ENCODE measurements at regions not wholly inside any gene's neighbourhood (a gene's known extent, or its start where the extent isn't known, plus 50 kb on each side); places are given as distances from the start of the nearest gene placed in this dataset.

DNA sequence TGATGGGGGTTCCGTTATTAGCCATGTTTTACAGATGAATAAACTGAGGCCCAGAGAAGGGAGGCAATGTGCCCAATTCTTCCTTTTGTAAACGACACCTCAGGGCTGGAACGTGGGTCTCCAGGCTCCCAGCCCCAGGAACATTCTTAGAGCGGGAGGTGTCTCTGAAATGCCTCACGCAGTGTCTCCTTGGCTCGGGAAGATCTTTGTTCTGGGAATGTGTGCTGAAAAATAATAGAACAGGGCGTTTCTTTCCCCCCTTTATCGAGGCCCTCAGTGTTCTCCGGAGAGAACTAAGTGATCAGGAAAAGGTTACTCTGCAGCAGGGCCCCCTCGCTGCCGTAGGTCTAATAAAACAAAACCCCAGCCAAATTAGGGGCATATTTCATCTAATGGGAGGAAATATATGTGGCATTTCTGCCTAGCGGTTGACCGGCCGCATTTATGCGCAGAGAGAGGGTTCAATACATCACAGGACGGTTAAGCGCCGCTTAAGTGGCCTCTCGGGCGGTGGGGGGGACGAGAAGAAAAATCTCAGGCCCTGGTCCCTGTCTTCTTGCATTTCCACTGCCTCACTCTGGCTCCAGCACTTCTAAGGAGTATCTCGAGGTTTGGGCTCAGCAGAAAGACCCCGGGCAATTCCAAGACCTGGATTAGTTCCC is 564.3 kb downstream of the MN1 start:
- H3K36me3 ChIP-seq (ENCODE audit: control insufficient read depth, insufficient read depth, low read length) = no peaks in the 10 kb centered on the region
- no peaks in the 10 kb centered on the region for H3K27me3 ChIP-seq (ENCODE audit: control insufficient read depth, insufficient read depth, low read length)
- TF ChIP-seq, protein P1, sequence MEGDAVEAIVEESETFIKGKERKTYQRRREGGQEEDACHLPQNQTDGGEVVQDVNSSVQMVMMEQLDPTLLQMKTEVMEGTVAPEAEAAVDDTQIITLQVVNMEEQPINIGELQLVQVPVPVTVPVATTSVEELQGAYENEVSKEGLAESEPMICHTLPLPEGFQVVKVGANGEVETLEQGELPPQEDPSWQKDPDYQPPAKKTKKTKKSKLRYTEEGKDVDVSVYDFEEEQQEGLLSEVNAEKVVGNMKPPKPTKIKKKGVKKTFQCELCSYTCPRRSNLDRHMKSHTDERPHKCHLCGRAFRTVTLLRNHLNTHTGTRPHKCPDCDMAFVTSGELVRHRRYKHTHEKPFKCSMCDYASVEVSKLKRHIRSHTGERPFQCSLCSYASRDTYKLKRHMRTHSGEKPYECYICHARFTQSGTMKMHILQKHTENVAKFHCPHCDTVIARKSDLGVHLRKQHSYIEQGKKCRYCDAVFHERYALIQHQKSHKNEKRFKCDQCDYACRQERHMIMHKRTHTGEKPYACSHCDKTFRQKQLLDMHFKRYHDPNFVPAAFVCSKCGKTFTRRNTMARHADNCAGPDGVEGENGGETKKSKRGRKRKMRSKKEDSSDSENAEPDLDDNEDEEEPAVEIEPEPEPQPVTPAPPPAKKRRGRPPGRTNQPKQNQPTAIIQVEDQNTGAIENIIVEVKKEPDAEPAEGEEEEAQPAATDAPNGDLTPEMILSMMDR (IDR thresholded peaks at IDR 0.05; ENCODE audit: insufficient read depth, low read length, poor library complexity, severe bottlenecking) = no peak
- no peak for DNase-seq (ENCODE audit: low read depth)
- no peak overlapping the region for H3K4me3 ChIP-seq (ENCODE audit: low read depth, low read length)

DNA sequence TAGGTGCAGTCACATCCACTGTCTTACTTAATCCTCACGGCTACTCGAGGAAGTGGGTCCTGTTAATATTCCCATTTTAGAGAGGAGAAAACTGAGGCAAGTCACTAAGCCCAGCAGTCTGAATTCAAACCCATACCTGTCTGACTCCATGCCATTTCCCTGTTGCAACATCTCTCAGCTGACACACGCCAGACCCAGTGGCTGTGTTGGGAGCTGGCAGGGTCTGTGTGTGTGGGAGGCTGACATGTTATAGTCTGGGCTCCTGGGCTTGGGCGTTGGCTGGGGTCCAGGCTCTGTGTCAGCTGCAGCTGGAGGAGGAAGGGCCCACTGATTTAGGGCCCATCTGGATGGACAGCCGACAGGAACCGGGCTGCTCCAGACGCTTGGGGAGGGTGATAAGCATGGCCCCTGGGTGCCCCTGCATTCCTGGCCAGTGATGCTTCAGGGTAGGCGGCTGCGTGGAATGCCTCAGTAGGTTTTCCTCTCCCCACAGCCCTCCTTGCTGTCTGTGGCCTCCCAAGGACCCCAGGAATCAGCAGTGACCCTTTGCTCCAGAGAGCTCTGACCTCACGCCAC is 562.5 kb downstream of the MN1 start:
- peak; percentile 99 for DNase-seq (ENCODE audit: low read depth)
- Histone ChIP-seq H3K27me3 (ENCODE audit: control insufficient read depth, insufficient read depth, low read length) (no peaks in the 10 kb centered on the region), H3K36me3 (ENCODE audit: control insufficient read depth, insufficient read depth, low read length) (no peaks in the 10 kb centered on the region), H3K4me3 (ENCODE audit: low read depth, low read length) (no peak overlapping the region)
- TF ChIP-seq, protein P1 (IDR thresholded peaks at IDR 0.05; ENCODE audit: insufficient read depth, low read length, poor library complexity, severe bottlenecking) = no peak

DNA sequence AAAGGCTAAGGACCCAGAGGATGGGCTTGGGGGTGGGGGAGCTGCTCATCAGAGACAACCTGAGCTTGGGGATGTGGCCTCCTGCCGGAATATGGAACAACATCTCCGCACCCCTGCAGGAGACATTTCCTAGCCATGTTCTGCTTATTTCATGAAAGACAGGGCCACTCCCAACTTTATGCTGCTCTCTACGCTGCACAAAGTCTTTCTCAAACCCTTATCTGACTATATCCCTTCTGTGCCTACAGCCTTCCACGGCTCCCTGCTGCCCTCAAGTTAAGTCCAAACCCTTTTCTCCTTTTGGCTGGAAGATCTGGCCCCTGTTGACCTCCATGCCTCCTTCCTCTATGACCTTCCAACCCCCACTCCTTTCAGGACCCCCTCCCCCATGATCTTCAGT is 562.0 kb downstream of the MN1 start:
- Histone ChIP-seq H3K36me3 (ENCODE audit: control insufficient read depth, insufficient read depth, low read length) (no peaks in the 10 kb centered on the region), H3K4me3 (ENCODE audit: low read depth, low read length) (no peak overlapping the region), H3K27me3 (ENCODE audit: control insufficient read depth, insufficient read depth, low read length) (no peaks in the 10 kb centered on the region)
- TF ChIP-seq, protein P1 (IDR thresholded peaks at IDR 0.05; ENCODE audit: insufficient read depth, low read length, poor library complexity, severe bottlenecking) = no peak
- no peak for DNase-seq (ENCODE audit: low read depth)

DNA sequence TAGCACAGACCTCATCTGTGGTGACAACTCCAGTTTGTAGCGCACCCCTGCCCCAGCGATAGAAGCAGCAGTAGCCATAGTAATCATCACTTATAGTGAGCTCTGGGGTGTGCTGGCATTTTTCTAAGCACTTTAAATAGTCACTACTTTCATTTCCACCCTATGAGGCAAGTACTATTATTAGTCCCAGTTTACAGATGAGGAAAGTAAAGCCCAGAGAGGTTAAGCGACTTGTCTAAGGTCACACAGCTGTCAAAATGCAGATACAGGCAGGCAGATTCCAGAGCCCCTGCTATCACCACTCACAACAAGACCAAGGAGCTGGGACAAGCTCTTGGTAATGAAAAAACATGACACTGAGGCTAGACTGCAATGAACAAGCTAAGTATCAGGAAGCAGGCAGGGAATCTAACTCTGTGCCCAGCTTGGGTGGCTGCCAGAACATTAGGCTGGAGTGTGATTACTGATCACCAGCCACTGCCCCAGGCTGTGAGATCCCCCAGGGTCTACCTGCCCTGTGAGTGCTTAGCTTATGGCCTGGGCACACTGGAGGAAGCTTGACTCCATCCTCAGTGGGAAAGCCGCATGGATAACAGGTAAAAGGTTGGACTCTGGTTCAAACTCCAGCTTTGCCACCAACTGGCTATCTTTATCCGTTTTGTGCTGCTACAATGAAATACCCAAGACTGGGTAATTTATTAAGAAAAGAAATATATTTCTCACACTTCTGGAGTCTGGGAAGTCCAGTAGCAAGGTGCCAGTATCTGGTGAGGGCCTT is 561.1 kb downstream of the MN1 start:
- H3K36me3 ChIP-seq (ENCODE audit: control insufficient read depth, insufficient read depth, low read length) = no peaks in the 10 kb centered on the region
- H3K4me3 ChIP-seq (ENCODE audit: low read depth, low read length) = no peak overlapping the region
- TF ChIP-seq, protein P1 (IDR thresholded peaks at IDR 0.05; ENCODE audit: insufficient read depth, low read length, poor library complexity, severe bottlenecking) = no peak
- no peak for DNase-seq (ENCODE audit: low read depth)
- no peaks in the 10 kb centered on the region for H3K27me3 ChIP-seq (ENCODE audit: control insufficient read depth, insufficient read depth, low read length)

- Histone ChIP-seq H3K36me3 (ENCODE audit: control insufficient read depth, insufficient read depth, low read length) (no peaks in the 10 kb centered on the region), H3K4me3 (ENCODE audit: low read depth, low read length) (no peak overlapping the region), H3K27me3 (ENCODE audit: control insufficient read depth, insufficient read depth, low read length) (no peaks in the 10 kb centered on the region)
- TF ChIP-seq, protein P1 (IDR thresholded peaks at IDR 0.05; ENCODE audit: insufficient read depth, low read length, poor library complexity, severe bottlenecking) = no peak
- peak; percentile 35 for DNase-seq (ENCODE audit: low read depth)
These were observed 559.9 kb downstream of the MN1 start for GRCh38 chr22:27241430-27242321.

Measured in kidney epithelial cell (primary cell).